ES-I3 (cell line): ENCODE measurements at regions not wholly inside any gene's neighbourhood (a gene's known extent, or its start where the extent isn't known, plus 50 kb on each side); places are given as distances from the start of the nearest gene placed in this dataset.

Source experiments
- H3K36me3 ChIP-seq: 2 replicates; pipeline ENCODE4 v1.6.1; 2013; ENCODE audit warnings: mild to moderate bottlenecking, low read length, control low read depth, moderate library complexity; ENCODE audit not compliant: insufficient read depth
- H3K4me1 ChIP-seq: 2 replicates; pipeline ENCODE4 v1.6.1; 2013; ENCODE audit warnings: mild to moderate bottlenecking, control low read depth, low read length; ENCODE audit not compliant: insufficient read depth
- H3K9ac ChIP-seq: 2 replicates; pipeline ENCODE4 v1.6.1; 2013; ENCODE audit warnings: low read depth, mild to moderate bottlenecking, low read length, moderate library complexity
- H3K9me3 ChIP-seq: 2 replicates; pipeline ENCODE4 v1.6.1; 2013; ENCODE audit warnings: mild to moderate bottlenecking, low read length, moderate library complexity; ENCODE audit not compliant: control insufficient read depth, insufficient read depth

DNA sequence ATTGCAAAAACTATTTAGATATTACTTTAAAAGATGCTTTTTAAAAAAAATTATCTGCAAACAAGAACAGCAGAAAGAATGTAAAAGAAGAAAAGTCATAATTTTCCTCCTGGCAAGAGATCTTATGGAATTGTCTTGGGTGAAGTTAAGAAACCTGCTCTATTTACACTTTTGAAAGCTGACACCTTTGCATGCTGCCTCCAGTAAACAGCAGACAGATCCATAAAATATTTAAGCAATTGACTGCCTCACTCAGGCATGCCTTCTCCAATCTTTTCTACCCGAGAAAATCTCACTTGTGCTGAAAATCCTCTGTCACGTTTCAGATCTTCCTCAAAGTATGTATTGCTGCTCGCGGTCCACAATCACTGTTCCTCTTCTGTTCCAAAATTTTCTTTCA is 107.9 kb upstream of the ZP4 start:
- H3K36me3 ChIP-seq, result no peaks in the 10 kb centered on the region
- H3K9ac ChIP-seq, result no peak overlapping the region
- 0 out of 2 replicates have a peak, but pooled peaks cover 3% of the 10 kb centered on the region for H3K4me1 ChIP-seq
- H3K9me3 ChIP-seq, result no peaks in the 10 kb centered on the region

DNA sequence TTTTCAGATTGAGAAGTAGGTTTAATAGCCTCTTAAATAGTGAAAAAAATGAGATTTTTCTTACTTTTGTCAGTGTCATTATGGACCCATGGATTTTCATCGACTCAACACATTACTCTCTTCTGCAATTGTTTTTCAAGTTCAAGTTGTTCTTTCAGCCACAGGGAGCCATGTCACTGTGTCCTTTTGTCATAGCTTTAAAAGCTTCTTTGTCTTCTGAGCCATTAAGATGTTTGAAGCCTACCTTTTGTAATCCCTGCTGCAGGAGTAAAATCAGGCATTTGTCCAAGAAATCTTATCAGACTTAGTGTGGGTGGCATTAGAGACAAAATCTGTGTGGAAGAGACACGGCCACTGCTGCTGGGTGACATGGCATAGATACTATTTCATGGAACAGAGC is 92.8 kb upstream of the ZP4 start:
- Histone ChIP-seq H3K36me3 (no peaks in the 10 kb centered on the region), H3K9ac (no peak overlapping the region), H3K4me1 (no peaks in the 10 kb centered on the region), H3K9me3 (no peaks in the 10 kb centered on the region)

DNA sequence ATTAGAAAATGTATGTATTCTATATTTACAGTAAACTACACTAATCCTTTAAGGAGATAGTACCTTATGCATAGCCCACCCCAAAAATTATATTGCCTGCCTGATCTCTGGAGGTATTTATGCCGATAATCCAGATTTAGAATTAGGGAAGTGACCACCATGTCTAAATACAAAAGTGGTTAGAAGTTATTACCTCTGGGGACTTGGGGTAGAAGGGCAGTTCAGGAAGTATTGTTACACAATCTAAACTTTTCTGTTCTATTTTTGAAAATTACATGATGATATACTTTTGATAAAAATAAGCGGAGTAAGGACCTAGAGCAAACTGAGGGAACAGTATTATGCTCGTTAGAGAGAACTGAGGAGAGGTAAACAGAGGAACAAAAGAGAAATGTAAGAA is 90.5 kb upstream of the ZP4 start:
- Histone ChIP-seq H3K36me3 (no peaks in the 10 kb centered on the region), H3K9me3 (no peaks in the 10 kb centered on the region), H3K9ac (no peak overlapping the region), H3K4me1 (peaks cover 3% of the 10 kb centered on the region; the same call in 1 of the 2 replicates)

DNA sequence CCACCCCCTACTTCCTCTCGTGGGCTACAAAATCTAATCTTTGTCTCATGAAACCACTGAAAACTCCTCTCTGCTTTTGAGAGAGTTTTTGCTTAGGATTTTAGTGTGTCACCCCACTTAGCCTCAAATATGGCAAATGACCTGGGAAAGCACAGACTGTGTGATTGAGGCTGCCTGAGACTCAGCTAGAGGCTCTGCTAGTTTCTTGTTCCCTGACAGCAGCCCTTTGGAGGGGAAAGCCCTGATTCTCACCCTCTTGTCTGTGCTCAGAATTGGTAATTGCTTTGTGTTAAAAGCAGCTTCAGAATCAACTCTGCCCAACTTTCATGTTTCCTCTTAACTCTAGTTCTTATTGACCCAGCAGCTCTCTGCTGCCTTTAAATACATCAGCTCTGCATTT is 85.6 kb upstream of the ZP4 start:
- H3K9me3 ChIP-seq, result no peaks in the 10 kb centered on the region
- H3K9ac ChIP-seq, result no peak overlapping the region
- H3K36me3 ChIP-seq, result no peaks in the 10 kb centered on the region
- H3K4me1 ChIP-seq, result peaks cover 3% of the 10 kb centered on the region; the same call in 1 of the 2 replicates

DNA sequence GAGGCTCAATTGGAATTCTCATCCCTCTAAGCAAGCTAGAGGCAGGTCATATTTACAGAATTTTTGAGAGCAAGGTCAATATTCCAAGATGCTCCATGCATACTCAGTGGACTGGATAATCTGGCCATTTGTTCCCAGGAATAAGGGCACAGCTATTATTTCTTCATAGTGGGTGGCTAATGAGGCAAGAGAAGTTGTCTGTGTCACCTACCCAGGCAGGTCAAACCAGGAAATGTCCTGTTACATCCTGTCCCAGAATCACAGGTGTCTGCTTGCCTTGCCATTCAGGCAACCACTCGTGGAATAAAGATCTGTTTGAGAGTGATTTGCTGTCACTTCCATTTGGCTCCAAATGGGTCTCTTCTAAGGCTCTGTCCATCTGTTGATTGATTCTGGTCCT is 85.2 kb upstream of the ZP4 start:
- Histone ChIP-seq H3K9ac (no peak overlapping the region), H3K36me3 (no peaks in the 10 kb centered on the region), H3K9me3 (no peaks in the 10 kb centered on the region), H3K4me1 (peaks cover 3% of the 10 kb centered on the region; the same call in 1 of the 2 replicates)

DNA sequence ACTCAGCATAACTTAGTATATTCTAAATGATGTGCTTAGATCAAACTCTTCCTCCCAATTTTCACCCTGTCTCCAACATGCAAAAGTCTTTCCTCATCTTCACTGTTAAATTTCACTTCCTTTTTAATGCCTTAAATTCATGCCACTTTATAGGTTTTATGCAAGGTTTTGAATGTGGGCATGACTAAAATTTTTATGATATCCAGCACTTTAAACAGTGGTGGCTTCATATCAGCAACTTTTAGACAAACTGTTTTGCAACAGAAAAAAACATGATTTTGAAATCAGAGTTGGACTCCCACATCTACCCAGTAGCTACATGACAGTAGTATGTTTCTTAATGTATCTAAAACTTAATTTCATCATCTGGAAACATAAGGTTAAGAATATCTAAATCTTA is 84.7 kb upstream of the ZP4 start:
- H3K36me3 ChIP-seq, result no peaks in the 10 kb centered on the region
- H3K9me3 ChIP-seq, result no peaks in the 10 kb centered on the region
- no peak overlapping the region for H3K9ac ChIP-seq
- H3K4me1 ChIP-seq, result peaks cover 3% of the 10 kb centered on the region; the same call in 1 of the 2 replicates

DNA sequence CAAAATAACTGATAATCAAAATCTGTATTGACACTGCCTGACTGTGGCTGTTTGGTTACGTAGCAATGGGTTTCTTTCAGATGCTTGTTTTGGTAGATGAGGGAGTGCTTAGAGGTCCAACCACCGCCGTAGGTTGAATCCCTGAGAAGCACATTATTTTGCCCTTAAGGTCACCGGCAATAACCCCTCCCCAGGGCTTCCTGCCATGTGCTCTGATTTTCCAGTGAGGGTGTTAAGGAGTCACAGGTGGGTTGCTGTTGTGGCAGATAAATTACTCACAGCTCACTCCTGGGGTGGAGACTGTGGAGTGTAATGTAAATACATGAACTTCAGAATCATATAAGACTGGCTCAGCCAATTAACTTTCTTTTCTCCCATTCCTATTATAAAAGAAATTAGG is 81.5 kb upstream of the ZP4 start:
- Histone ChIP-seq H3K9me3 (no peaks in the 10 kb centered on the region), H3K4me1 (no peaks in the 10 kb centered on the region), H3K9ac (no peak overlapping the region), H3K36me3 (no peaks in the 10 kb centered on the region)

DNA sequence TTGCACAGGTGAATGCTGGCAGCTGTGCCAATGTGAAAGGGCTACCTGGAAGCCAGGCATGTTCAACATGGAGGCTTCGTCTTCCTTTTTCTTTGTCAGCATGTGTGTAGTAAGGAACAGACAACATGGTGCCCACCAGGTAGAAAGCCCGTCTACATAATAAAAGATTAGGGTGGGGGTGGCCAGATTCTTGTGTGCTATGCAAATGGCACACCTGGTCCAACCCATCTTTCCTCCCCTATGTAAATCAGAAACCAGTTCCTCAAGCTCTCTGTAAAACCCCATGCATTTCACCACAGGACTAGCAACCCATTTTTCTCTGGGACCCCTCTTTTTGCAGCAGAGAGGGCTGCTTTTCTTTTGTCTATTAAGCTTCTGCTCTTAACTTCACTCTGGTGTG is 72.3 kb upstream of the ZP4 start:
- Histone ChIP-seq H3K9me3 (no peaks in the 10 kb centered on the region), H3K4me1 (no peaks in the 10 kb centered on the region), H3K9ac (no peak overlapping the region), H3K36me3 (no peaks in the 10 kb centered on the region)

DNA sequence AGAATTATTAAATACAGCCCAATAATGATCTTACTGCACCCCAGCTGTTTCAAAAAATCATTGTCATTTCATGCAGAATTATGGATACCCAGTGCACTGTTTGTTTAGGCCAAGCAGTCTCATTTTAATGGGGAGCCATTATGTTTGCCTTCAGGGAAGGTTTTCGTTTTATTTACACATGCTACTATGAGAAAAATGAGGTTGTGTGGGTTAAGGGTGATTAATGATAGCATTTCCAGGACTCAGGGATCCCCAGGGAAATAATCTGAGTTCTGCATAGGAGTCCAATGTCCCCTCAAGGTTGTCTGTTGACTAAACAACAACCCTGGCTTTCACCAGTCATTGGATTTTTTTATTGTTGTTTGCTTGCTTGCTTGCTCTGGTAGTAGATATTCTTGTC is 71.0 kb upstream of the ZP4 start:
- Histone ChIP-seq H3K9me3 (no peaks in the 10 kb centered on the region), H3K36me3 (no peaks in the 10 kb centered on the region), H3K9ac (no peak overlapping the region), H3K4me1 (no peaks in the 10 kb centered on the region)

DNA sequence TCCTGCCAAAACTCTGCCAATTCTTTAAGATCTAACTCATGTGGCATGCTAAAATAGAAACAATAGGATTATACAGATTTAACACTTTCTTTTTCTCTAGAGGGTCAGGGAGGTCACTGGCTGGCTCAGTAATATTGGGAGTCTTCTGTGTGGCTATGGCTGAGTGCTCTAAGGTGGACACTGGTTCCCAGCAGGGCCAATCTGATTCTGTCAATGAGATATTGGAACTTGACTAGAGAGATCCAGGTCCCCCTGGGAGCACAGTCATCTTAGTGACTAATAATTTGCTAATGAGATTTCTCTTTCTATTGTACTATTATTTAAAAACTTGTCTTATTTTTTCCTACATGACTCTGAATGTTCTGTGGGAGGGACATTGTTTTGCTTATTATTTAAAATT is 69.1 kb upstream of the ZP4 start:
- H3K36me3 ChIP-seq, result no peaks in the 10 kb centered on the region
- H3K9me3 ChIP-seq, result no peaks in the 10 kb centered on the region
- no peak overlapping the region for H3K9ac ChIP-seq
- no peaks in the 10 kb centered on the region for H3K4me1 ChIP-seq

DNA sequence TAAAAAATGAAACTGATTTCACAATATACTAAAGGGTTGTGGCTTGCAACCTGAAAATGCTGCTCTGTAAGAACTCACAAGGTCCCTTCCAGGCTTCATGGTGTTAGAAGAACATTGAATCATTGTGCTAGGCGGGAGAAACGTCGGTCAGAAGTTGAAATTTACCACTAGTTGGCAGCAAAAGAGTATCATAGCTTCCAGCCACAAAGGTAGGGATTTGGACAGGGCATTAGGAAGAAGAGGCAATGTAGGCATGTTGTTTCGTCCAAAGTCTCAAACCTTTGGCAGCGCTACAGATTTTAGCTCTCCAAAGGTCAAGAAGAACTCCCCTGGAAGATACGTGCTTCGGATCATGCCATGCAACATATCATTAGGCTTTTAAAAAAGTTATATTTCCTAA is 62.5 kb upstream of the ZP4 start:
- Histone ChIP-seq H3K4me1 (no peaks in the 10 kb centered on the region), H3K36me3 (no peaks in the 10 kb centered on the region), H3K9ac (no peak overlapping the region), H3K9me3 (no peaks in the 10 kb centered on the region)
